ENCODE measurements at regions not wholly inside any gene's neighbourhood (a gene's known extent, or its start where the extent isn't known, plus 50 kb on each side); places are given as distances from the start of the nearest gene placed in this dataset.
A peak's percentile ranks its signal among the peaks of the same experiment; 100 is the strongest.

- no peak overlapping the region for H2AFZ ChIP-seq (ENCODE audit: low read depth, low read length)
Measured at GRCh38 chr12:83199069-83199468, 512.4 kb downstream of the TMTC2 start.

GRCh38 chr12:83198291-83199015 lies 511.7 kb downstream of the TMTC2 start:
- H3K79me2 ChIP-seq (ENCODE audit: insufficient read depth, low read length): no peaks in the 10 kb centered on the region
- H3K9me3 ChIP-seq (ENCODE audit: insufficient read depth, low read depth, low read length): no peaks in the 10 kb centered on the region
- H3K27me3 ChIP-seq (ENCODE audit: insufficient read depth, low read length): no peaks in the 10 kb centered on the region
- H3K27me3 Mint-ChIP-seq (ENCODE audit: low read depth, unreplicated experiment): no peaks in the 10 kb centered on the region
- H3K9ac ChIP-seq (ENCODE audit: low read length): no peak overlapping the region
- H3K9me3 Mint-ChIP-seq (ENCODE audit: unreplicated experiment): no peaks in the 10 kb centered on the region
- H3K27ac ChIP-seq (ENCODE audit: low read depth, low read length): no peak overlapping the region
- peak overlapping the region; percentile 39 for H2AFZ ChIP-seq (ENCODE audit: low read depth, low read length)
- DNase-seq (ENCODE audit: low read depth) (no peak), FAIRE-seq (no peak)
- H3K4me3 Mint-ChIP-seq (ENCODE audit: unreplicated experiment): peak overlapping the region; percentile 72
- no peaks in the 10 kb centered on the region for H3K4me1 Mint-ChIP-seq (ENCODE audit: low read depth, unreplicated experiment)
- peak overlapping the region; percentile 35 for H3K4me2 ChIP-seq (ENCODE audit: low read length)
- no peak overlapping the region for H3K27ac Mint-ChIP-seq (ENCODE audit: unreplicated experiment)
- TF ChIP-seq CTCF (IDR thresholded peaks at IDR 0.05; ENCODE audit: insufficient read depth, low read depth, low read length): no peak
- no peak for TF ChIP-seq EZH2 (IDR thresholded peaks at IDR 0.05; ENCODE audit: insufficient read depth, low read length)
- H3K4me3 ChIP-seq (ENCODE audit: insufficient read depth, low read depth, low read length): no peak overlapping the region
- H3K36me3 ChIP-seq (ENCODE audit: insufficient read depth, low read length): no peaks in the 10 kb centered on the region
- H3K4me1 ChIP-seq (ENCODE audit: insufficient read depth, low read length): no peaks in the 10 kb centered on the region
- H4K20me1 ChIP-seq (ENCODE audit: insufficient read depth, low read length): no peaks in the 10 kb centered on the region
- H3K36me3 Mint-ChIP-seq (ENCODE audit: low read depth, unreplicated experiment): no peaks in the 10 kb centered on the region

More at GRCh38 chr12:83199069-83199468, 512.4 kb downstream of the TMTC2 start:
- H3K4me2 ChIP-seq (ENCODE audit: low read length): no peak overlapping the region
- Mint-ChIP-seq H3K4me3 (ENCODE audit: unreplicated experiment) (no peak overlapping the region), H3K36me3 (ENCODE audit: low read depth, unreplicated experiment) (no peaks in the 10 kb centered on the region), H3K27me3 (ENCODE audit: low read depth, unreplicated experiment) (no peaks in the 10 kb centered on the region), H3K4me1 (ENCODE audit: low read depth, unreplicated experiment) (no peaks in the 10 kb centered on the region), H3K9me3 (ENCODE audit: unreplicated experiment) (no peaks in the 10 kb centered on the region), H3K27ac (ENCODE audit: unreplicated experiment) (no peak overlapping the region)
- no peaks in the 10 kb centered on the region for H3K4me1 ChIP-seq (ENCODE audit: insufficient read depth, low read length)
- no peak overlapping the region for H3K9ac ChIP-seq (ENCODE audit: low read length)
- TF ChIP-seq EZH2 (IDR thresholded peaks at IDR 0.05; ENCODE audit: insufficient read depth, low read length): no peak
- no peak for TF ChIP-seq CTCF (IDR thresholded peaks at IDR 0.05; ENCODE audit: insufficient read depth, low read depth, low read length)
- H3K79me2 ChIP-seq (ENCODE audit: insufficient read depth, low read length): no peaks in the 10 kb centered on the region
- no peaks in the 10 kb centered on the region for H3K36me3 ChIP-seq (ENCODE audit: insufficient read depth, low read length)
- no peaks in the 10 kb centered on the region for H4K20me1 ChIP-seq (ENCODE audit: insufficient read depth, low read length)
- H3K27me3 ChIP-seq (ENCODE audit: insufficient read depth, low read length): no peaks in the 10 kb centered on the region
- no peak overlapping the region for H3K27ac ChIP-seq (ENCODE audit: low read depth, low read length)
- no peaks in the 10 kb centered on the region for H3K9me3 ChIP-seq (ENCODE audit: insufficient read depth, low read depth, low read length)
- FAIRE-seq (no peak), DNase-seq (ENCODE audit: low read depth) (no peak)
- H3K4me3 ChIP-seq (ENCODE audit: insufficient read depth, low read depth, low read length): no peak overlapping the region

GRCh38 chr12:83197483-83197914 lies 510.8 kb downstream of the TMTC2 start:
- Histone ChIP-seq H3K27ac (ENCODE audit: low read depth, low read length) (no peak overlapping the region), H3K79me2 (ENCODE audit: insufficient read depth, low read length) (no peaks in the 10 kb centered on the region), H3K4me2 (ENCODE audit: low read length) (no peak overlapping the region), H3K9me3 (ENCODE audit: insufficient read depth, low read depth, low read length) (no peaks in the 10 kb centered on the region), H3K4me3 (ENCODE audit: insufficient read depth, low read depth, low read length) (no peak overlapping the region), H4K20me1 (ENCODE audit: insufficient read depth, low read length) (no peaks in the 10 kb centered on the region), H3K9ac (ENCODE audit: low read length) (no peak overlapping the region), H2AFZ (ENCODE audit: low read depth, low read length) (no peak overlapping the region), H3K36me3 (ENCODE audit: insufficient read depth, low read length) (no peaks in the 10 kb centered on the region), H3K27me3 (ENCODE audit: insufficient read depth, low read length) (no peaks in the 10 kb centered on the region), H3K4me1 (ENCODE audit: insufficient read depth, low read length) (no peaks in the 10 kb centered on the region)
- H3K36me3 Mint-ChIP-seq (ENCODE audit: low read depth, unreplicated experiment): no peaks in the 10 kb centered on the region
- no peak overlapping the region for H3K4me3 Mint-ChIP-seq (ENCODE audit: unreplicated experiment)
- no peak overlapping the region for H3K27ac Mint-ChIP-seq (ENCODE audit: unreplicated experiment)
- no peak for TF ChIP-seq CTCF (IDR thresholded peaks at IDR 0.05; ENCODE audit: insufficient read depth, low read depth, low read length)
- no peak for DNase-seq (ENCODE audit: low read depth)
- no peaks in the 10 kb centered on the region for H3K27me3 Mint-ChIP-seq (ENCODE audit: low read depth, unreplicated experiment)
- H3K9me3 Mint-ChIP-seq (ENCODE audit: unreplicated experiment): no peaks in the 10 kb centered on the region
- FAIRE-seq: no peak
- no peaks in the 10 kb centered on the region for H3K4me1 Mint-ChIP-seq (ENCODE audit: low read depth, unreplicated experiment)

Measured in astrocyte (in vitro differentiated cells and primary cell).